ENCODE measurements at regions not wholly inside any gene's neighbourhood (a gene's known extent, or its start where the extent isn't known, plus 50 kb on each side); places are given as distances from the start of the nearest gene placed in this dataset.

DNA sequence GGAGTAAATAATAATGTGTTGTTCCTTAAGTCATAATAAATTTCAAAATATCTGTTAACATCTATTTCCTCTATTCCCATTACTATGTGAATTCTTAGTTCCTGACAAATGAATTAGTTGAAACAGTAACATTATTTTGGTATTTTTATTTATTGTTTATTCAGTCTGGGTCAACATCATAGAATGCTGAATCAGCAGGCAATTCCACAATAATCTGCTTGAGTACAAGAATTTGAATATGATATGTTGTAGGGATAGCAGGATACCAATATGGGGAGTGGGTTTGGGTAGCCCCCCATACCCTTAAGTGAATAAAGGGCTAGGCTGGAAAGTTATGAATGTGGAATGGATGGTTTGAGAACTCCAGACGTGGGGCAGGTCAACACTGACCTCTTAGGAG is 373.2 kb upstream of the CHD6 start:
- TF ChIP-seq PAX5 (IDR thresholded peaks at IDR 0.05; ENCODE audit: insufficient read depth, low read length, severe bottlenecking) (no peak), POLR2A (IDR thresholded peaks at IDR 0.05; ENCODE audit: low read depth, low read length) (no peak), TAF1 (IDR thresholded peaks at IDR 0.05; ENCODE audit: low read depth, low read length) (no peak), SPI1 (IDR thresholded peaks at IDR 0.05; ENCODE audit: low read depth, low read length) (no peak), POLR2AphosphoS5 (IDR thresholded peaks at IDR 0.05; ENCODE audit: low read depth, low read length) (no peak), POU2F2 (IDR thresholded peaks at IDR 0.05; ENCODE audit: low read depth, low read length) (no peak)
- DNase-seq (ENCODE audit: insufficient read length, low spot score) (no peak), FAIRE-seq (no peak)

DNA sequence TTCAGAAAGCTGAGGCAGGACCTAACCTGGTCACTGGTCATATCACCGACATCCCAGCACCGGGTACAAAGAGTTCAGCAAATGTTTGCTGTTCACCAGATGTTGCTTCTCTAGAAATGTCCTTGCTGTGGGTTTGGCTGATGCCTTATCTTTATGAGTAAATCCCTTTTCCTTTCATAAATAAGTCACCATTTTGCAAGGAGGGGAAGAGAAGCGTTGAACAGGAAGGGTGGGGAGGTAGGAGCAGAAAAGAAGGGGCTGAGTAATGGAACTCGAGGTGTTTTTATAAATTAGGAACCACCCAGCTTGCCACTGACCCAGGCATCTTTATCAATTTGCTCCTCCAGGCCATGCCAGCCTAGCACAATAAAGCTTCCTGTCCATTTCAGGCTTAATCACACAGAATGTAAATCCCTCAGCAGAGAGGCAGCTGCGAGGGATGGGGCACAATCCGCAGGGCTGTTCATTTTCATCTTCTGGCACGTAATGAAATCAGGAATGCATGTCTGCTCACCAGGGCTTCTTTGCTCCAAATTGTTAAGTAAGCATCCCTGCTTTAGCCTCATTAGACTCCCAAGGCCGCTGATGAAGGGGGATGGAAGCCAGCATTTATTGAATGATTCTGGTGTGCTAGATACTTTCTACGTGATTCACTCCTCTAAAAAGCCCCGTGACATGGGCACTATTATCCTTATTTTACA is 371.9 kb upstream of the CHD6 start:
- TF ChIP-seq POLR2A (IDR thresholded peaks at IDR 0.05; ENCODE audit: low read depth, low read length) (no peak), POLR2AphosphoS5 (IDR thresholded peaks at IDR 0.05; ENCODE audit: low read depth, low read length) (no peak), POU2F2 (IDR thresholded peaks at IDR 0.05; ENCODE audit: low read depth, low read length) (no peak), PAX5 (IDR thresholded peaks at IDR 0.05; ENCODE audit: insufficient read depth, low read length, severe bottlenecking) (no peak), SPI1 (IDR thresholded peaks at IDR 0.05; ENCODE audit: low read depth, low read length) (no peak)
- DNase-seq (ENCODE audit: insufficient read length, low spot score) (no peak), FAIRE-seq (no peak)

DNA sequence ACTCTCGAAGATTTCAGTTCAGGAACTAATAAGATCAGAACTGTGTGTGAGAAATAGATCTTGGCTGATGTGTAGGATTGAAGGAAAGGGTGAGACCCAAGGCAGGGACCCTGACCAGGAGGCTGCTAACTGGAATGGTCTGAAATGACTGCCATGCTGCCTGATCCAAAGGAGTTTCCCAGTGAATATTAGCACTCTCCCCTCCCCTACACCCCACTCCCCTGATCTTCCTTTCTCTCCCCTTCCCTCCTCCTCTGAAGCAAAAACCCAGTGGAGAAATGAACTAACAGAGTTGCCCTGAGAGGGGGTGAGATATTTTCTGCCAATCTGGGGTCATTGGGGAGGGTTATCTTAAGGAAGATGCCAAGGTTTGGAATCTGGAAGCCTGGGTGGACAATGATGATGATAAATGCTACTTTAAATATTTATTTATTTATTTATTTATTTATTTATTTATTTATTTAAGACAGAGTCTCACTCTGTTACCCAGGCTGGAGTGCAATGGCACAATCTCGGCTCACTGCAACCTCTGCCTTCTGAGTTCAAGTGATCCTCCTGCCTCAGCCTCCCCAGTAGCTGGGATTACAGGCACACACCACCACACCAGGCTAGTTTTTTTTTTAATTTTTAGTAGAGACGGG is 371.0 kb upstream of the CHD6 start:
- DNase-seq (ENCODE audit: insufficient read length, low spot score) (no peak), FAIRE-seq (no peak)
- TF ChIP-seq SPI1 (IDR thresholded peaks at IDR 0.05; ENCODE audit: low read depth, low read length) (no peak), POU2F2 (IDR thresholded peaks at IDR 0.05; ENCODE audit: low read depth, low read length) (no peak), PAX5 (IDR thresholded peaks at IDR 0.05; ENCODE audit: insufficient read depth, low read length, severe bottlenecking) (no peak), POLR2AphosphoS5 (IDR thresholded peaks at IDR 0.05; ENCODE audit: low read depth, low read length) (no peak)

DNA sequence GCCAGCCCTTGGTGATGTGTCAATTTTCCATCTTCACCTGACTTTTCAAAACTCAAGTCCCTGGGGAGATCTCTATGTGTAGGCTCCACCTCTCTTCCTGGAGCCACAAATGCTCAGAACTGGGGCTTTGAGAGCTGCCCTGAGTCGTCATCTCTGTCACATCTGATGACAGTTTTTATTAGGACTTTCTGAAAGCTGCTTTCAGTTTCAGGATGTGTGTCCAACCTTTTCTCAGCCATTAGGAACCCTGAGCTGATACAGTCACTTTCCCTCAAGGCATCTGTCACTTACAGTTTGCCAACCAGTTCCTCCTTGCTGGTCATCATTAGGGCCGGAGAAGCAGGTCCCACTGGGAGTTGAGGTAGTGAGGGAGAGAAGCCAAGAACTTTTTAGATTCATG is 365.9 kb upstream of the CHD6 start:
- TF ChIP-seq POLR2AphosphoS5 (IDR thresholded peaks at IDR 0.05; ENCODE audit: low read depth, low read length) (no peak), POU2F2 (IDR thresholded peaks at IDR 0.05; ENCODE audit: low read depth, low read length) (no peak), PAX5 (IDR thresholded peaks at IDR 0.05; ENCODE audit: insufficient read depth, low read length, severe bottlenecking) (no peak), SPI1 (IDR thresholded peaks at IDR 0.05; ENCODE audit: low read depth, low read length) (no peak), TAF1 (IDR thresholded peaks at IDR 0.05; ENCODE audit: low read depth, low read length) (no peak), POLR2A (IDR thresholded peaks at IDR 0.05; ENCODE audit: low read depth, low read length) (no peak)
- no peak for FAIRE-seq
- DNase-seq (ENCODE audit: insufficient read length, low spot score) = no peak

- FAIRE-seq = no peak
- DNase-seq (ENCODE audit: insufficient read length, low spot score) = no peak
- TF ChIP-seq SPI1 (IDR thresholded peaks at IDR 0.05; ENCODE audit: low read depth, low read length) (no peak), PAX5 (IDR thresholded peaks at IDR 0.05; ENCODE audit: insufficient read depth, low read length, severe bottlenecking) (no peak), POU2F2 (IDR thresholded peaks at IDR 0.05; ENCODE audit: low read depth, low read length) (no peak), POLR2AphosphoS5 (IDR thresholded peaks at IDR 0.05; ENCODE audit: low read depth, low read length) (no peak), POLR2A (IDR thresholded peaks at IDR 0.05; ENCODE audit: low read depth, low read length) (no peak), TAF1 (IDR thresholded peaks at IDR 0.05; ENCODE audit: low read depth, low read length) (no peak)
Measured at GRCh38 chr20:41983159-41983558, 365.0 kb upstream of the CHD6 start.

DNA sequence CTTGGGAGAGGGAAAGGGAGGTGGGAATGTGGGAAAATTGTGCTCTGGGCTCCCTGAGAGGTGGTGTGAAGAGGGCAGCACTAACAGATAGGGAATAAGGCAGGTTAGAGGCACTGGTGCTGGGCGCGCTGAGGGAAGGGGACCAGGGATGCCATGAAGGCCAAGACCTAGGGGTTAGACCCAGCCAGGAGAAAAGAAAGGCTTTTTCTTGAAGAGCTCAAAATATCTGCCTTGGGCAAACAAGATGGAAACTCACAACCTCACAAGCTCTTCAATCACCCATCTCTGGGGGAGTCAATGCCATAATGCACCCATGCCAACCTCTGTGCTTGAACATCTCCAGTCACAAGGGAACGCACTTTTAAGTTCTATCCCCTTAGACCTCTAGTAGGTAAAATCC is 363.6 kb upstream of the CHD6 start:
- no peak for DNase-seq (ENCODE audit: insufficient read length, low spot score)
- FAIRE-seq = no peak
- TF ChIP-seq TAF1 (IDR thresholded peaks at IDR 0.05; ENCODE audit: low read depth, low read length) (no peak), POU2F2 (IDR thresholded peaks at IDR 0.05; ENCODE audit: low read depth, low read length) (no peak), POLR2AphosphoS5 (IDR thresholded peaks at IDR 0.05; ENCODE audit: low read depth, low read length) (no peak), PAX5 (IDR thresholded peaks at IDR 0.05; ENCODE audit: insufficient read depth, low read length, severe bottlenecking) (no peak), SPI1 (IDR thresholded peaks at IDR 0.05; ENCODE audit: low read depth, low read length) (no peak), POLR2A (IDR thresholded peaks at IDR 0.05; ENCODE audit: low read depth, low read length) (no peak)

DNA sequence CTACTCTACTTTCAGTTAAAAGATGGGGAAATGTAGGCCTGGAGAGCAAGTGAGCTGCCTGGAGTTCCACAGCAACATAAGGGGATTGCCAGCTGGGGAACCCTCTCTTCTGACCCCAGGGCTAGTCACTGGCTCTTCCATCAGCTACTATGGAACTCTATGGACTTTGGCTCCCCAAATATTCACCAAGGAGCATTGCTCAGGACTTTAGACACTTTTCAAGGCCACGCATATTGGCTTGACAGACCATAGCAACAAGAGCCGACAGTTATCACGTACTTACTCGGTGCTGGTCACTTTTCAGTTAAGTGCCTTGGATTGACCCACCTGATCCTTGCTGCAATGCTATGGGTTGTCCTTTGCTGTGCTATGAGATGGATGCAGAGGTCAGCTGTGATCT is 360.7 kb upstream of the CHD6 start:
- no peak for FAIRE-seq
- TF ChIP-seq POLR2A (IDR thresholded peaks at IDR 0.05; ENCODE audit: low read depth, low read length) (no peak), PAX5 (IDR thresholded peaks at IDR 0.05; ENCODE audit: insufficient read depth, low read length, severe bottlenecking) (no peak), SPI1 (IDR thresholded peaks at IDR 0.05; ENCODE audit: low read depth, low read length) (no peak), POLR2AphosphoS5 (IDR thresholded peaks at IDR 0.05; ENCODE audit: low read depth, low read length) (no peak), POU2F2 (IDR thresholded peaks at IDR 0.05; ENCODE audit: low read depth, low read length) (no peak), TAF1 (IDR thresholded peaks at IDR 0.05; ENCODE audit: low read depth, low read length) (no peak)
- DNase-seq (ENCODE audit: insufficient read length, low spot score) = no peak

- no peak for TF ChIP-seq POLR2AphosphoS5 (IDR thresholded peaks at IDR 0.05; ENCODE audit: low read depth, low read length)
- TF ChIP-seq POU2F2 (IDR thresholded peaks at IDR 0.05; ENCODE audit: low read depth, low read length) = no peak
- no peak for TF ChIP-seq SPI1 (IDR thresholded peaks at IDR 0.05; ENCODE audit: low read depth, low read length)
- TF ChIP-seq POLR2A (IDR thresholded peaks at IDR 0.05; ENCODE audit: low read depth, low read length) = no peak
- TF ChIP-seq PAX5 (IDR thresholded peaks at IDR 0.05; ENCODE audit: insufficient read depth, low read length, severe bottlenecking) = no peak
- no peak for TF ChIP-seq TAF1 (IDR thresholded peaks at IDR 0.05; ENCODE audit: low read depth, low read length)
- no peak for DNase-seq (ENCODE audit: insufficient read length, low spot score)
- no peak for FAIRE-seq
Measured at GRCh38 chr20:41978246-41978790, 360.1 kb upstream of the CHD6 start.

GRCh38 chr20:41969656-41970055 is 351.5 kb upstream of the CHD6 start:
- FAIRE-seq (no peak), DNase-seq (ENCODE audit: insufficient read length, low spot score) (no peak)
- TF ChIP-seq POLR2A (IDR thresholded peaks at IDR 0.05; ENCODE audit: low read depth, low read length) (no peak), POLR2AphosphoS5 (IDR thresholded peaks at IDR 0.05; ENCODE audit: low read depth, low read length) (no peak), TAF1 (IDR thresholded peaks at IDR 0.05; ENCODE audit: low read depth, low read length) (no peak), PAX5 (IDR thresholded peaks at IDR 0.05; ENCODE audit: insufficient read depth, low read length, severe bottlenecking) (no peak), POU2F2 (IDR thresholded peaks at IDR 0.05; ENCODE audit: low read depth, low read length) (no peak), SPI1 (IDR thresholded peaks at IDR 0.05; ENCODE audit: low read depth, low read length) (no peak)

Data from GM12891 (cell line).